ENCODE measurements at regions not wholly inside any gene's neighbourhood (a gene's known extent, or its start where the extent isn't known, plus 50 kb on each side); places are given as distances from the start of the nearest gene placed in this dataset.

- TF ChIP-seq POLR2AphosphoS5 (IDR thresholded peaks at IDR 0.05; ENCODE audit: insufficient read depth, low read depth, low read length) (no peak), FOS (IDR thresholded peaks at IDR 0.05; ENCODE audit: borderline replicate concordance, insufficient read depth, low read length) (no peak), MYC (IDR thresholded peaks at IDR 0.05; ENCODE audit: low read depth, low read length) (no peak)
These were observed 115.5 kb upstream of the COX10 start for GRCh38 chr17:13953841-13954240.

Measured in endothelial cell of umbilical vein (primary cell).